Keratinocyte (primary cell): ENCODE measurements at regions not wholly inside any gene's neighbourhood (a gene's known extent, or its start where the extent isn't known, plus 50 kb on each side); places are given as distances from the start of the nearest gene placed in this dataset.

Experiments used
- DNase-seq: peaks from one replicate; pipeline ENCODE4 v3.0.0-alpha.2; 2011; ENCODE audit warnings: low read depth, missing footprints, low spot score
- FAIRE-seq: peaks from 2 replicates; lab custom pipeline; 2011; peaks lifted over from hg19 to GRCh38; lab: Jason Lieb, UNC
- H2AFZ ChIP-seq: 2 replicates; pipeline ENCODE4 v1.6.0; 2012; ENCODE audit warnings: low read length, control low read depth, inconsistent platforms; ENCODE audit not compliant: control insufficient read depth
- H3K27ac ChIP-seq: 2 replicates; pipeline ENCODE4 v1.5.1; 2011; ENCODE audit warnings: low read length; ENCODE audit not compliant: control insufficient read depth, insufficient read depth
- H3K27me3 ChIP-seq: 3 replicates; pipeline ENCODE4 v1.6.0; 2011; ENCODE audit warnings: low read length; ENCODE audit not compliant: control insufficient read depth, insufficient read depth; ENCODE audit errors: extremely low read depth
- H3K36me3 ChIP-seq, 2 experiments: 2 replicates in 1 of 2; 3 replicates in 1 of 2; pipeline ENCODE4 v1.5.1; 2011; ENCODE audit warnings: low read length in 2 of 2, mild to moderate bottlenecking in 1 of 2; ENCODE audit not compliant: control insufficient read depth in 2 of 2, insufficient read depth in 2 of 2; ENCODE audit errors: extremely low read depth in 1 of 2
- H3K4me1 ChIP-seq: 3 replicates; pipeline ENCODE4 v1.5.1; 2011; ENCODE audit warnings: low read length; ENCODE audit not compliant: control insufficient read depth, insufficient read depth; ENCODE audit errors: extremely low read depth
- H3K4me2 ChIP-seq: 3 replicates; pipeline ENCODE4 v1.6.0; 2011; ENCODE audit warnings: low read depth, low read length; ENCODE audit not compliant: control insufficient read depth, insufficient read depth; ENCODE audit errors: extremely low read depth
- H3K4me3 ChIP-seq, 3 experiments: fragments of 200-600 bp in 1 of 3; sonication (generic) in 1 of 3; 2 replicates in 2 of 3; 3 replicates in 1 of 3; pipeline ENCODE4 v1.5.1; 2011 to 2016; ENCODE audit warnings: low read length in 3 of 3, mild to moderate bottlenecking in 3 of 3, control low read depth in 2 of 3, inconsistent platforms in 1 of 3, low read depth in 1 of 3, mixed read lengths in 1 of 3, mixed run types in 1 of 3, moderate library complexity in 1 of 3; ENCODE audit not compliant: control insufficient read depth in 2 of 3, insufficient read depth in 2 of 3; ENCODE audit errors: extremely low read depth in 1 of 3
- H3K79me2 ChIP-seq: 2 replicates; pipeline ENCODE4 v1.6.0; 2012; ENCODE audit warnings: low read length; ENCODE audit not compliant: control insufficient read depth, insufficient read depth
- H3K9ac ChIP-seq: 3 replicates; pipeline ENCODE4 v1.6.0; 2011; ENCODE audit warnings: low read length; ENCODE audit not compliant: control insufficient read depth, insufficient read depth; ENCODE audit errors: extremely low read depth
- H3K9me1 ChIP-seq: 3 replicates; pipeline ENCODE4 v1.6.0; 2011; ENCODE audit warnings: low read length; ENCODE audit not compliant: control insufficient read depth, insufficient read depth; ENCODE audit errors: extremely low read depth
- H3K9me3 ChIP-seq: 2 replicates; pipeline ENCODE4 v1.5.1; 2012; ENCODE audit warnings: low read depth, low read length; ENCODE audit not compliant: control insufficient read depth
- H4K20me1 ChIP-seq: 3 replicates; pipeline ENCODE4 v1.6.0; 2011; ENCODE audit warnings: low read length; ENCODE audit not compliant: control insufficient read depth, insufficient read depth; ENCODE audit errors: extremely low read depth
- CTCF ChIP-seq, 3 experiments: IDR thresholded peaks in 1 of 3; conservative IDR thresholded peaks in 1 of 3; optimal IDR thresholded peaks in 1 of 3; 2 replicates in 2 of 3; 3 replicates in 1 of 3; pipeline versions ENCODE3 to v1.5.1; 2011; ENCODE audit warnings: low read length in 3 of 3, mild to moderate bottlenecking in 3 of 3, moderate library complexity in 2 of 3, control low read depth in 1 of 3, inconsistent platforms in 1 of 3; ENCODE audit not compliant: insufficient read depth in 2 of 3; ENCODE audit errors: extremely low read depth in 1 of 3
- EZH2 ChIP-seq: IDR thresholded peaks from one replicate; pipeline ENCODE4 v1.6.1; 2012; ENCODE audit warnings: inconsistent platforms, mild to moderate bottlenecking, low read length, moderate library complexity
- dilution Hi-C: fragments of 300-500 bp; cut with MboI; formaldehyde crosslinking; loops from one replicate; pipeline ENCODE4 v1.7.0; 2020; ENCODE audit warnings: low sequenced_read_pairs; ENCODE audit not compliant: extremely low pct_ligation_motif_present

GRCh38 chr21:43351501-43352153 lies 75.3 kb downstream of the SIK1 start:
- Histone ChIP-seq H3K4me3 (no peak overlapping the region), H3K4me1 (peaks cover 24% of the 10 kb centered on the region), H3K4me2 (no peak overlapping the region), H3K9me1 (no peaks in the 10 kb centered on the region), H3K9ac (no peak overlapping the region), H2AFZ (no peak overlapping the region), H3K27ac (no peak overlapping the region), H4K20me1 (no peaks in the 10 kb centered on the region), H3K79me2 (no peaks in the 10 kb centered on the region), H3K27me3 (no peaks in the 10 kb centered on the region), H3K36me3 (no peaks in the 10 kb centered on the region), H3K9me3 (no peaks in the 10 kb centered on the region)
- no peak for FAIRE-seq
- dilution Hi-C loops, result no loop called here
- no peak for TF ChIP-seq EZH2
- TF ChIP-seq CTCF (optimal IDR thresholded peaks at IDR 0.05 in 1 of 3, IDR thresholded peaks at IDR 0.05 in 1 of 3, conservative IDR thresholded peaks at IDR 0.05 in 1 of 3; ENCODE audit: extremely low read depth in 1 of 3, insufficient read depth in 2 of 3, low read length in 3 of 3), result no peak
- DNase-seq, result no peak

- Histone ChIP-seq H3K9ac (peak overlapping the region; percentile 52), H3K9me3 (no peaks in the 10 kb centered on the region), H3K9me1 (no peaks in the 10 kb centered on the region), H2AFZ (no peak overlapping the region), H3K27ac (peak overlapping the region; percentile 44), H3K36me3 (no peaks in the 10 kb centered on the region), H4K20me1 (no peaks in the 10 kb centered on the region), H3K4me3 (no peak overlapping the region), H3K79me2 (no peaks in the 10 kb centered on the region), H3K4me2 (peak overlapping the region; percentile 56), H3K27me3 (no peaks in the 10 kb centered on the region), H3K4me1 (peaks cover 40% of the 10 kb centered on the region)
- TF ChIP-seq CTCF (optimal IDR thresholded peaks at IDR 0.05 in 1 of 3, IDR thresholded peaks at IDR 0.05 in 1 of 3, conservative IDR thresholded peaks at IDR 0.05 in 1 of 3; ENCODE audit: extremely low read depth in 1 of 3, insufficient read depth in 2 of 3, low read length in 3 of 3) (no peak), EZH2 (no peak)
- DNase-seq (no peak), FAIRE-seq (peak; percentile 70)
- dilution Hi-C loops, result no loop called here
Observed at GRCh38 chr21:43349644-43350043, 77.3 kb downstream of the SIK1 start.
